H9 (cell line): ENCODE measurements at regions not wholly inside any gene's neighbourhood (a gene's known extent, or its start where the extent isn't known, plus 50 kb on each side); places are given as distances from the start of the nearest gene placed in this dataset.

Experiments used
- DNase-seq: peaks from one replicate; pipeline ENCODE4 v3.0.0-alpha.2; 2017
- H2AFZ ChIP-seq: one replicate; pipeline ENCODE4 v1.6.1; 2013; ENCODE audit warnings: mild to moderate bottlenecking, low read length, control low read depth, moderate library complexity
- H2AK5ac ChIP-seq: 2 replicates; pipeline ENCODE4 v1.6.1; 2013; ENCODE audit warnings: low read length, control low read depth, mixed read lengths; ENCODE audit not compliant: insufficient read length
- H2BK120ac ChIP-seq: one replicate; pipeline ENCODE4 v1.6.1; 2013; ENCODE audit warnings: low read depth, mild to moderate bottlenecking, low read length, control low read depth, inconsistent platforms; ENCODE audit not compliant: poor library complexity, severe bottlenecking
- H2BK12ac ChIP-seq: 2 replicates; pipeline ENCODE4 v1.6.1; 2013; ENCODE audit warnings: low read length, control low read depth, mixed read lengths, low read depth; ENCODE audit not compliant: insufficient read length
- H2BK15ac ChIP-seq: 2 replicates; pipeline ENCODE4 v1.6.1; 2013; ENCODE audit warnings: low read depth, low read length, control low read depth
- H2BK20ac ChIP-seq: one replicate; pipeline ENCODE4 v1.6.1; 2013; ENCODE audit warnings: low read depth, mild to moderate bottlenecking, low read length, control low read depth, inconsistent platforms; ENCODE audit not compliant: poor library complexity, severe bottlenecking
- H2BK5ac ChIP-seq: 2 replicates; pipeline ENCODE4 v1.6.1; 2013; ENCODE audit warnings: low read length, control low read depth, mixed read lengths; ENCODE audit not compliant: insufficient read length
- H3K14ac ChIP-seq: 2 replicates; pipeline ENCODE4 v1.6.1; 2013; ENCODE audit warnings: low read length, control low read depth; ENCODE audit not compliant: insufficient read depth
- H3K18ac ChIP-seq: 2 replicates; pipeline ENCODE4 v1.6.1; 2013; ENCODE audit warnings: low read depth, mild to moderate bottlenecking, mixed read lengths, low read length, control low read depth; ENCODE audit not compliant: insufficient read length
- H3K23ac ChIP-seq: 2 replicates; pipeline ENCODE4 v1.6.1; 2013; ENCODE audit warnings: low read length, control low read depth, mixed read lengths, low read depth; ENCODE audit not compliant: insufficient read length
- H3K23me2 ChIP-seq: 2 replicates; pipeline ENCODE4 v1.6.1; 2013; ENCODE audit warnings: low read depth, mild to moderate bottlenecking, mixed read lengths, low read length, control low read depth; ENCODE audit not compliant: insufficient read length, poor library complexity, severe bottlenecking
- H3K27ac ChIP-seq: 2 replicates; pipeline ENCODE4 v1.5.1; 2013; ENCODE audit warnings: low read length, control low read depth, mixed read lengths, low read depth; ENCODE audit not compliant: insufficient read length
- H3K27me3 ChIP-seq: 2 replicates; pipeline ENCODE4 v1.6.1; 2013; ENCODE audit warnings: low read length, control low read depth, inconsistent platforms; ENCODE audit not compliant: insufficient read depth
- H3K4ac ChIP-seq: 2 replicates; pipeline ENCODE4 v1.6.1; 2013; ENCODE audit warnings: low read depth, mild to moderate bottlenecking, control low read depth, inconsistent platforms, low read length, moderate library complexity
- H3K4me1 ChIP-seq: 2 replicates; pipeline ENCODE4 v1.6.1; 2013; ENCODE audit warnings: low read length, control low read depth, inconsistent platforms; ENCODE audit not compliant: insufficient read depth
- H3K4me2 ChIP-seq: 2 replicates; pipeline ENCODE4 v1.6.1; 2013; ENCODE audit warnings: low read length, control low read depth, mixed read lengths; ENCODE audit not compliant: insufficient read length, insufficient read depth
- H3K56ac ChIP-seq: 2 replicates; pipeline ENCODE4 v1.6.1; 2013; ENCODE audit warnings: low read depth, mild to moderate bottlenecking, mixed read lengths, low read length, control low read depth; ENCODE audit not compliant: insufficient read length
- H3K79me1 ChIP-seq: 2 replicates; pipeline ENCODE4 v1.6.1; 2013; ENCODE audit warnings: low read depth, mild to moderate bottlenecking, moderate library complexity, low read length, control low read depth, inconsistent platforms; ENCODE audit not compliant: insufficient read depth, poor library complexity, severe bottlenecking
- H3K79me2 ChIP-seq: 2 replicates; pipeline ENCODE4 v1.6.1; 2013; ENCODE audit warnings: low read length, control low read depth, inconsistent platforms; ENCODE audit not compliant: insufficient read depth
- H3K9ac ChIP-seq: 2 replicates; pipeline ENCODE4 v1.6.1; 2013; ENCODE audit warnings: low read length, control low read depth, mixed read lengths; ENCODE audit not compliant: insufficient read length; ENCODE audit errors: extremely low read depth
- H3K9me3 ChIP-seq: one replicate; pipeline ENCODE4 v1.6.1; 2013; ENCODE audit warnings: low read depth, low read length, inconsistent platforms; ENCODE audit not compliant: control insufficient read depth
- H3T11ph ChIP-seq: one replicate; pipeline ENCODE4 v1.6.1; 2013; ENCODE audit warnings: mild to moderate bottlenecking, low read length, control low read depth, inconsistent platforms
- H4K20me1 ChIP-seq: one replicate; pipeline ENCODE4 v1.6.1; 2013; ENCODE audit not compliant: control insufficient read depth, insufficient read length, insufficient read depth
- H4K5ac ChIP-seq: 2 replicates; pipeline ENCODE4 v1.6.1; 2013; ENCODE audit warnings: low read depth, mild to moderate bottlenecking, mixed read lengths, low read length, control low read depth; ENCODE audit not compliant: insufficient read length
- H4K8ac ChIP-seq: replicated peaks from 2 replicates; pipeline ENCODE4 v1.6.1; 2013; ENCODE audit warnings: low read length, control low read depth, mixed read lengths, low read depth; ENCODE audit not compliant: insufficient read length
- H4K91ac ChIP-seq: 2 replicates; pipeline ENCODE4 v1.6.1; 2013; ENCODE audit warnings: low read depth, mild to moderate bottlenecking, moderate library complexity, mixed read lengths, low read length, control low read depth; ENCODE audit not compliant: insufficient read length
- H3K27ac Mint-ChIP-seq, 3 experiments: 2 replicates in 2 of 3; 3 replicates in 1 of 3; pipeline ENCODE4 v1.8.0; 2020 to 2021; ENCODE audit warnings: mixed read lengths in 3 of 3, mild to moderate bottlenecking in 1 of 3, moderate library complexity in 1 of 3
- H3K27me3 Mint-ChIP-seq: 2 replicates; pipeline ENCODE4 v1.8.0; 2021; ENCODE audit warnings: low read depth, mild to moderate bottlenecking, moderate library complexity, mixed read lengths
- H3K36me3 Mint-ChIP-seq, 3 experiments: 2 replicates in 2 of 3; 3 replicates in 1 of 3; pipeline ENCODE4 v1.8.0; 2020 to 2021; ENCODE audit warnings: low read depth in 3 of 3, mixed read lengths in 3 of 3; ENCODE audit not compliant: insufficient read depth in 1 of 3
- H3K4me1 Mint-ChIP-seq, 2 experiments: 2 replicates each; pipeline ENCODE4 v1.8.0; 2020; ENCODE audit warnings: mixed read lengths in 2 of 2
- H3K4me3 Mint-ChIP-seq, 2 experiments: 2 replicates in 1 of 2; 3 replicates in 1 of 2; pipeline ENCODE4 v1.8.0; 2020 to 2021; ENCODE audit warnings: mild to moderate bottlenecking in 2 of 2, mixed read lengths in 2 of 2, moderate library complexity in 1 of 2
- H3K9me3 Mint-ChIP-seq, 2 experiments: 2 replicates in 1 of 2; 3 replicates in 1 of 2; pipeline ENCODE4 v1.8.0; 2020; ENCODE audit warnings: mild to moderate bottlenecking in 2 of 2, mixed read lengths in 2 of 2, moderate library complexity in 1 of 2
- WGBS: extraction: QIAGEN DNeasy Blood & Tissue Kit; methylation state at CpG from one replicate; pipeline ENCODE4 v1.1.7; 2013; ENCODE audit warnings: missing lambda C conversion rate, low lambda C conversion rate, mixed read lengths; ENCODE audit not compliant: insufficient read length; ENCODE audit errors: extremely low coverage; 5-methylcytosine and 5-hydroxymethylcytosine counted together
- TF ChIP-seq, protein P1 (sequence below): fragments of 200-600 bp; sonication (generic); conservative IDR thresholded peaks from 3 replicates; pipeline ENCODE4 v1.8.0; 2021; ENCODE audit warnings: antibody characterized with exemption, mild to moderate bottlenecking

GRCh38 chr1:87853576-87854351, 525.1 kb downstream of the LMO4 start:
- Histone ChIP-seq H3K27ac (no peak overlapping the region), H3K4me2 (no peak overlapping the region), H2BK5ac (no peak overlapping the region), H2BK12ac (no peak overlapping the region), H3K9me3 (no peaks in the 10 kb centered on the region), H2AK5ac (no peak overlapping the region), H3K9ac (no peak overlapping the region), H3K56ac (no peak overlapping the region), H2BK20ac (no peak overlapping the region), H3T11ph (no peak overlapping the region), H3K23me2 (no peaks in the 10 kb centered on the region), H4K20me1 (no peaks in the 10 kb centered on the region), H2AFZ (no peak overlapping the region), H4K5ac (no peak overlapping the region), H4K91ac (no peak overlapping the region), H3K79me2 (no peaks in the 10 kb centered on the region), H2BK120ac (no peak overlapping the region), H3K14ac (no peak overlapping the region), H3K18ac (no peak overlapping the region), H4K8ac (no peak overlapping the region), H3K27me3 (no peaks in the 10 kb centered on the region), H3K4ac (no peak overlapping the region), H3K4me1 (no peaks in the 10 kb centered on the region), H3K79me1 (no peaks in the 10 kb centered on the region), H2BK15ac (no peak overlapping the region), H3K23ac (no peak overlapping the region)
- no peak for DNase-seq
- H3K27ac Mint-ChIP-seq: peak overlapping the region in 2 of 3 experiments; percentile 12 to 73; a peak in 3 of 7 replicates
- TF ChIP-seq, protein P1, sequence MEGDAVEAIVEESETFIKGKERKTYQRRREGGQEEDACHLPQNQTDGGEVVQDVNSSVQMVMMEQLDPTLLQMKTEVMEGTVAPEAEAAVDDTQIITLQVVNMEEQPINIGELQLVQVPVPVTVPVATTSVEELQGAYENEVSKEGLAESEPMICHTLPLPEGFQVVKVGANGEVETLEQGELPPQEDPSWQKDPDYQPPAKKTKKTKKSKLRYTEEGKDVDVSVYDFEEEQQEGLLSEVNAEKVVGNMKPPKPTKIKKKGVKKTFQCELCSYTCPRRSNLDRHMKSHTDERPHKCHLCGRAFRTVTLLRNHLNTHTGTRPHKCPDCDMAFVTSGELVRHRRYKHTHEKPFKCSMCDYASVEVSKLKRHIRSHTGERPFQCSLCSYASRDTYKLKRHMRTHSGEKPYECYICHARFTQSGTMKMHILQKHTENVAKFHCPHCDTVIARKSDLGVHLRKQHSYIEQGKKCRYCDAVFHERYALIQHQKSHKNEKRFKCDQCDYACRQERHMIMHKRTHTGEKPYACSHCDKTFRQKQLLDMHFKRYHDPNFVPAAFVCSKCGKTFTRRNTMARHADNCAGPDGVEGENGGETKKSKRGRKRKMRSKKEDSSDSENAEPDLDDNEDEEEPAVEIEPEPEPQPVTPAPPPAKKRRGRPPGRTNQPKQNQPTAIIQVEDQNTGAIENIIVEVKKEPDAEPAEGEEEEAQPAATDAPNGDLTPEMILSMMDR: no peak
- H3K9me3 Mint-ChIP-seq: peaks cover 6 to 12% of the 10 kb centered on the region in 2 experiments; a peak in 4 of 5 replicates
- H3K4me1 Mint-ChIP-seq: peaks cover 12 to 13% of the 10 kb centered on the region in 2 experiments
- 100% methylated on average over 1 of the region's 5 CpGs for WGBS
- no peaks in the 10 kb centered on the region for H3K27me3 Mint-ChIP-seq
- no peak overlapping the region for H3K4me3 Mint-ChIP-seq
- H3K36me3 Mint-ChIP-seq: peaks cover 5 to 11% (median 9%) of the 10 kb centered on the region in 3 experiments; a peak in 5 of 7 replicates
